Esophagus squamous epithelium (tissue), 5 donors: ENCODE measurements at regions not wholly inside any gene's neighbourhood (a gene's known extent, or its start where the extent isn't known, plus 50 kb on each side); places are given as distances from the start of the nearest gene placed in this dataset.
"Not testable (repeated sequence)": the region's sequence is repeated elsewhere in the genome, so short reads cannot be mapped to it uniquely, and the experiment has no call there.

Experiments used
- DNase-seq: peaks from one replicate; lab custom pipeline; 2025; lab: John Stamatoyannopoulos, UW
- H3K27ac ChIP-seq, 4 donors: fragments of 200-600 bp; sonication (generic); one replicate each; pipeline ENCODE4 v1.5.1; 2016 to 2019; ENCODE audit warnings: mild to moderate bottlenecking in 1 of 4
- H3K27me3 ChIP-seq, 4 donors: fragments of 200-600 bp; sonication (generic); 1 replicate in 3 of 4; 2 replicates in 1 of 4; pipeline versions ENCODE4 v1.5.1 to v1.6.0; 2017 to 2021; ENCODE audit warnings: antibody characterized with exemption in 1 of 4
- H3K36me3 ChIP-seq, 3 donors: fragments of 200-600 bp; sonication (generic); one replicate each; pipeline ENCODE4 v1.5.1; 2016 to 2019
- H3K4me1 ChIP-seq, 3 donors: fragments of 200-600 bp; sonication (generic); one replicate each; pipeline ENCODE4 v1.5.1; 2017 to 2019
- H3K4me3 ChIP-seq, 4 donors: fragments of 200-600 bp; sonication (generic); 1 replicate in 3 of 4; 2 replicates in 1 of 4; pipeline ENCODE4 v1.5.1; 2016 to 2019; ENCODE audit warnings: mild to moderate bottlenecking in 2 of 4, moderate library complexity in 1 of 4
- H3K9me3 ChIP-seq, 3 donors: fragments of 200-600 bp; sonication (generic); one replicate each; pipeline ENCODE4 v1.5.1; 2016 to 2019
- POLR2A ChIP-seq, 4 donors: fragments of 450-650 bp; IDR thresholded peaks; one replicate each; pipeline ENCODE4 v1.6.1; 2017; ENCODE audit warnings: antibody characterized with exemption in 4 of 4, mild to moderate bottlenecking in 4 of 4, moderate library complexity in 3 of 4
- WGBS, 2 donors: methylation state at CpG; one replicate each; pipeline ENCODE4 v1.1.5; 2018; 5-methylcytosine and 5-hydroxymethylcytosine counted together
- intact Hi-C: fragments of 100-400 bp; cut with DNase I; formaldehyde crosslinking; loops from one replicate; pipeline ENCODE4 v1.15.0; 2022
- TF ChIP-seq, protein P1 (sequence below), 6 experiments: fragments of 450-650 bp in 4 of 6; fragments of 200-600 bp in 2 of 6; sonication (generic) in 2 of 6; IDR thresholded peaks; one replicate each; pipeline ENCODE4 v1.5.1; 2016 to 2019; ENCODE audit warnings: antibody characterized with exemption in 6 of 6, mild to moderate bottlenecking in 4 of 6, moderate library complexity in 4 of 6
- donor health status: DM: yes; HTN: yes; CAD: no.

DNA sequence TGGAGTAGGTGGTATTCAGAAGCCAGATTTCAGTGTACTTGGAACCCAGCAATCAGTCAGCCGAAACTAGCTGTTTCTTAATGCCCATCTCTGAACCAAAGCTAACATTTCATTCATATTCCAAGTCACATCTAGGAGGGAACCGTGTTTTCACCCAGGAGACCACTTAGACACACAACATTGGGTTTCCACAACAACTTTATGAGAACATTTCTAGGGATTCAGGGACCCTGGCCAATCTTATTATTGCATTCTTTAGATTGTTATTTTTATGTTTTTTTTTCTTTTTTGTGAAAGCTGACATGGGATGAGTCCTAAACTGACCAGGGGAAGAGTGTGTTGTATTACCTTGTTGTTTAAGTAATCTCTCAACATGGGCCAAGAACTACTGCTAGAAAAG lies 72.5 kb upstream of the KIAA0040 start:
- no peak for DNase-seq
- no peak overlapping the region for H3K27ac ChIP-seq
- H3K4me1 ChIP-seq: no peaks in the 10 kb centered on the region
- H3K36me3 ChIP-seq: no peaks in the 10 kb centered on the region
- no peaks in the 10 kb centered on the region for H3K27me3 ChIP-seq
- 76 to 86% methylated on average over 2 of the region's 2 CpGs for WGBS, 2 donors
- H3K9me3 ChIP-seq: no peaks in the 10 kb centered on the region
- intact Hi-C loops: no loop called here
- H3K4me3 ChIP-seq: no peak overlapping the region
- TF ChIP-seq, protein P1, sequence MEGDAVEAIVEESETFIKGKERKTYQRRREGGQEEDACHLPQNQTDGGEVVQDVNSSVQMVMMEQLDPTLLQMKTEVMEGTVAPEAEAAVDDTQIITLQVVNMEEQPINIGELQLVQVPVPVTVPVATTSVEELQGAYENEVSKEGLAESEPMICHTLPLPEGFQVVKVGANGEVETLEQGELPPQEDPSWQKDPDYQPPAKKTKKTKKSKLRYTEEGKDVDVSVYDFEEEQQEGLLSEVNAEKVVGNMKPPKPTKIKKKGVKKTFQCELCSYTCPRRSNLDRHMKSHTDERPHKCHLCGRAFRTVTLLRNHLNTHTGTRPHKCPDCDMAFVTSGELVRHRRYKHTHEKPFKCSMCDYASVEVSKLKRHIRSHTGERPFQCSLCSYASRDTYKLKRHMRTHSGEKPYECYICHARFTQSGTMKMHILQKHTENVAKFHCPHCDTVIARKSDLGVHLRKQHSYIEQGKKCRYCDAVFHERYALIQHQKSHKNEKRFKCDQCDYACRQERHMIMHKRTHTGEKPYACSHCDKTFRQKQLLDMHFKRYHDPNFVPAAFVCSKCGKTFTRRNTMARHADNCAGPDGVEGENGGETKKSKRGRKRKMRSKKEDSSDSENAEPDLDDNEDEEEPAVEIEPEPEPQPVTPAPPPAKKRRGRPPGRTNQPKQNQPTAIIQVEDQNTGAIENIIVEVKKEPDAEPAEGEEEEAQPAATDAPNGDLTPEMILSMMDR (IDR thresholded peaks at IDR 0.05): no peak
- TF ChIP-seq POLR2A (IDR thresholded peaks at IDR 0.05): no peak

DNA sequence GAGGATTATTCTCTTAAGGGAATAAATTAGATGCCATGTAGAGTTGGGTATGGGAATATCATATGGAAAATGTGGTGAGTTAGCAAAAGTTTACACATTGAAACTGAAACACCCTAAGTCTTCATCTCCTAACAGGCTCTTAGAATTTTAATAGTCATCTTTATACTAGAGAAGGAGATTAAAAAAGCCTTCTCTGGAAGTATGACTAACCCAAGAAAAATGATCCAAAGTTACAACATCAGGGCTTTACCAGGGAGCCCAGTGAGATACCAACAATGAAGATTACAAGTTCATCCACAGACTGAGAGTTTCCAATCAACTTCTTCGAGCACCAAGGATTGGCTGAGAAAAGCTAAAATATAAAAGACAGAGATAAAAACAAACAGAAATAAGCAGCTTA lies 70.0 kb upstream of the KIAA0040 start:
- Histone ChIP-seq H3K9me3 (no peaks in the 10 kb centered on the region), H3K27me3 (no peaks in the 10 kb centered on the region), H3K4me1 (no peaks in the 10 kb centered on the region), H3K4me3 (no peak overlapping the region), H3K27ac (no peak overlapping the region), H3K36me3 (no peaks in the 10 kb centered on the region)
- intact Hi-C loops: no loop called here
- TF ChIP-seq, protein P1 (IDR thresholded peaks at IDR 0.05): no peak
- TF ChIP-seq POLR2A (IDR thresholded peaks at IDR 0.05): no peak
- WGBS, 2 donors: 50 to 70% methylated on average over 1 of the region's 1 CpG
- DNase-seq: no peak

GRCh38 chr1:175256246-175256645 lies 63.7 kb upstream of the KIAA0040 start:
- WGBS, 2 donors: 79 to 92% methylated on average over 3 of the region's 3 CpGs
- intact Hi-C loops, H3K4me1 ChIP-seq, H3K4me3 ChIP-seq, H3K27ac ChIP-seq, H3K9me3 ChIP-seq, H3K27me3 ChIP-seq, H3K36me3 ChIP-seq, DNase-seq: not testable (repeated sequence)

DNA sequence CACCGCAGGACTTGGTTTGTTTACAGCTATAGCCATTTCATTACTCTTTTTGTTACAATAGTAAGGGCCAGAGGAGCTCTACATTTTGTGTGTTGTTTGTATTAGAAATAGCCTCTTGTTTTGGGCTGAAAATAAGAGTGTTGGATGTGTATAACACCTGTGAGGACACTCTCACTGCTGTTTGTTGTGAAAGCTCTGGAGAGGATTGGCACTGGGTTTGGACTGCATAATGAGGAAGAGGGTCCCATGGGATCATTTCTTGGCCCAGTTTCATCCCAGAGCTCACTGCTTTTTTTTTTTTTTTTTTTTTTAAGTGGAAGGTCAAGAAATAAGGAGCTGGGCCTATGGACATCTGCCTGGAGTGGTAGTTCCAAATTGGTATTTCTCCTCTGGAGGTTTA lies 61.6 kb upstream of the KIAA0040 start:
- WGBS, 2 donors: 88 to 91% methylated on average over 1 of the region's 1 CpG

DNA sequence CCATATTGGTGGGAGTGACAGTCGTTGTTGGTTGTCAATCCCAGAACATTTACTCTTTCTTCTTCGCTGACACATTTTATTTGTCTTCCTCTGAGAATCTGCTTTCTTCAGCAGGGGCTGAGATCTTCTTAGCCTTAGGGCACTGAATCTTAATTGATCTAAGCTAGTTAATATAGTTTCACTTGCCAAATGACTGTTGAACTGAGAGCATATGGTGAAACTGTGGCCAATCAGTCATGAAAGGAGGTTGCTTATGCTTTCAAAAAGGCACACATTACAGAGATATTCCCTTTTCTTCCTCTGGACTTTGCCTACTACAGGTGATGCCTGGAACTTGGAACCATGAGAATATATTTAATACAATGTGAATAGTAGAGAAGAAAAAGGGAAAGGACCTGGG lies 60.0 kb upstream of the KIAA0040 start:
- TF ChIP-seq, protein P1 (IDR thresholded peaks at IDR 0.05): no peak
- no peak for TF ChIP-seq POLR2A (IDR thresholded peaks at IDR 0.05)
- Histone ChIP-seq H3K27ac (no peak overlapping the region), H3K9me3 (no peaks in the 10 kb centered on the region), H3K4me1 (peaks cover 0 to 4% (median 0%) of the 10 kb centered on the region in 3 donors), H3K27me3 (no peaks in the 10 kb centered on the region), H3K4me3 (no peak overlapping the region), H3K36me3 (no peaks in the 10 kb centered on the region)
- intact Hi-C loops: no loop called here
- no peak for DNase-seq
- WGBS, 2 donors: 63 to 74% methylated on average over 2 of the region's 2 CpGs

More for the DNA sequence above, 61.6 kb upstream of the KIAA0040 start:
- H3K27ac ChIP-seq: no peak overlapping the region
- H3K4me3 ChIP-seq: no peak overlapping the region
- intact Hi-C loops: no loop called here
- peaks cover 0 to 3% (median 0%) of the 10 kb centered on the region in 3 donors for H3K4me1 ChIP-seq
- H3K9me3 ChIP-seq: no peaks in the 10 kb centered on the region
- no peaks in the 10 kb centered on the region for H3K27me3 ChIP-seq
- no peak for DNase-seq
- H3K36me3 ChIP-seq: no peaks in the 10 kb centered on the region
- TF ChIP-seq POLR2A (IDR thresholded peaks at IDR 0.05): no peak
- TF ChIP-seq, protein P1 (IDR thresholded peaks at IDR 0.05): no peak

- peak overlapping the region in 2 of 4 donors; percentile 59 to 76 for H3K27ac ChIP-seq
These were observed 57.5 kb upstream of the KIAA0040 start for GRCh38 chr1:175250027-175250426.

DNA sequence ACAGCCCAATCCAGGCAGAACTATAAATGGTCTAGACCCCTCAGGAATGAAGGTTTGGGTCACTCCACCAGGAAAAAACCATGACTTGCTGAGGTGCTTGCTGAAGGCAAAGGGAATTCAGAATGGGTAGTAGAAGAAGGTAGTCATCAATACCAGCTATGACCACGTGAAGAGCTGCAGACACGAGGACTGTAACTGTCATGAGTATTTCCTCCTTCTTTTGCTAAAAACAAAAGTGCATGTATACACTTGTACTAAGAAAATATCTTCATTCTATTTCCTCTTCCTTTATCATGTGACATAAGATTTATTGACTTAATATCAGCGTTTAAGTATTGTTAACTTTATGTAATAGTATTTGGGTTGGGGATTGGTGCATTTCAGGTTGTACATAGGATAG lies 55.5 kb upstream of the KIAA0040 start:
- intact Hi-C loops, DNase-seq: not testable (repeated sequence)
- WGBS, 2 donors: 36 to 50% methylated on average over 3 of the region's 3 CpGs

More at GRCh38 chr1:175250027-175250426, 57.5 kb upstream of the KIAA0040 start:
- H3K4me1 ChIP-seq: peaks cover 0 to 4% (median 0%) of the 10 kb centered on the region in 3 donors
- DNase-seq: no peak
- intact Hi-C loops: no loop called here
- no peaks in the 10 kb centered on the region for H3K27me3 ChIP-seq
- TF ChIP-seq, protein P1 (IDR thresholded peaks at IDR 0.05): no peak
- TF ChIP-seq POLR2A (IDR thresholded peaks at IDR 0.05): no peak
- no peak overlapping the region for H3K4me3 ChIP-seq
- H3K9me3 ChIP-seq: no peaks in the 10 kb centered on the region
- H3K36me3 ChIP-seq: no peaks in the 10 kb centered on the region

GRCh38 chr1:175247056-175247455 lies 54.5 kb upstream of the KIAA0040 start:
- 88 to 94% methylated on average over 4 of the region's 5 CpGs for WGBS, 2 donors
- H3K27me3 ChIP-seq, H3K4me1 ChIP-seq, H3K4me3 ChIP-seq, H3K9me3 ChIP-seq, DNase-seq, H3K36me3 ChIP-seq, intact Hi-C loops, H3K27ac ChIP-seq: not testable (repeated sequence)

More for the DNA sequence above, 55.5 kb upstream of the KIAA0040 start:
- not testable (repeated sequence) for H3K4me3 ChIP-seq, H3K9me3 ChIP-seq, H3K27ac ChIP-seq, H3K27me3 ChIP-seq, H3K4me1 ChIP-seq, H3K36me3 ChIP-seq
